ENCODE measurements at regions not wholly inside any gene's neighbourhood (a gene's known extent, or its start where the extent isn't known, plus 50 kb on each side); places are given as distances from the start of the nearest gene placed in this dataset.

DNA sequence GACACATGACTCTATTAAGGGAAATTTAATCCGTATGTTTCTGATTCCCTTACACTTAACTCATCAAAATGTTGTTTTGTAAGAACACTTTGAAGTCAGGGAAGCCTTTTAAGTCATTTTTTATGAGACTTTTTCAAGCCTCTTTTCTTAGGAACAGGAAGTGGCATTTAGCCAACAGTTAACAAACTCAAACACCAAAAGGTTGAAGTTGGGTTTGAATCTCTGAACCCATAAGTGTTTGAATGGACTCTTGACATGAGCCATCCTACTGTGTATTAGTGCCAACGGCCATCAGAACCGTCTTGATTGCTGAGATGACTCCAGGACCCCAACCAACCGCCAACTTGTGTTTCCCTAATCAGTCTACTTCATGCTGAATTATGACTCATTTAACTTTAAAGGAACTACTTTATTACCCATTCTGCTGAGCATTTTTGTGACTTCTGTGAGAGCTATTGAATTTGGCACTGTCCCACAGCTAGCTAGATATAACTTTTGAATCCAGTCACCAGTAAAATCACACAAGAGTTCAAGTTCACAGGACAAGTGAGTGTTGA, 209.1 kb upstream of the FAT1 start:
- peak; percentile 14 to 49 for DNase-seq (ENCODE audit: low read depth in 1 of 2, low spot score in 1 of 2)
- no peak for TF ChIP-seq CTCF (IDR thresholded peaks at IDR 0.05; ENCODE audit: low read depth, low read length)
- no peaks in the 10 kb centered on the region for H3K36me3 ChIP-seq
- H3K4me3 ChIP-seq = no peak overlapping the region
- H3K4me1 ChIP-seq (ENCODE audit: low read depth) = peaks cover 10% of the 10 kb centered on the region
- H3K27ac ChIP-seq = peak overlapping the region; percentile 36
- H3K27me3 ChIP-seq = no peaks in the 10 kb centered on the region
- no peaks in the 10 kb centered on the region for H3K9me3 ChIP-seq (ENCODE audit: low read depth)

GRCh38 chr4:186934244-186934643, 210.6 kb upstream of the FAT1 start:
- no peaks in the 10 kb centered on the region for H3K27me3 ChIP-seq
- no peak for TF ChIP-seq CTCF (IDR thresholded peaks at IDR 0.05; ENCODE audit: low read depth, low read length)
- no peaks in the 10 kb centered on the region for H3K36me3 ChIP-seq
- peaks cover 10% of the 10 kb centered on the region for H3K4me1 ChIP-seq (ENCODE audit: low read depth)
- no peak overlapping the region for H3K27ac ChIP-seq
- no peak for DNase-seq (ENCODE audit: low read depth in 1 of 2, low spot score in 1 of 2)
- no peak overlapping the region for H3K4me3 ChIP-seq
- H3K9me3 ChIP-seq (ENCODE audit: low read depth) = no peaks in the 10 kb centered on the region

GRCh38 chr4:186934841-186935443, 211.3 kb upstream of the FAT1 start:
- Histone ChIP-seq H3K36me3 (no peaks in the 10 kb centered on the region), H3K4me3 (no peak overlapping the region), H3K4me1 (ENCODE audit: low read depth) (peaks cover 10% of the 10 kb centered on the region), H3K27me3 (no peaks in the 10 kb centered on the region), H3K9me3 (ENCODE audit: low read depth) (no peaks in the 10 kb centered on the region), H3K27ac (no peak overlapping the region)
- TF ChIP-seq CTCF (IDR thresholded peaks at IDR 0.05; ENCODE audit: low read depth, low read length) = no peak
- DNase-seq (ENCODE audit: low read depth in 1 of 2, low spot score in 1 of 2) = no peak

DNA sequence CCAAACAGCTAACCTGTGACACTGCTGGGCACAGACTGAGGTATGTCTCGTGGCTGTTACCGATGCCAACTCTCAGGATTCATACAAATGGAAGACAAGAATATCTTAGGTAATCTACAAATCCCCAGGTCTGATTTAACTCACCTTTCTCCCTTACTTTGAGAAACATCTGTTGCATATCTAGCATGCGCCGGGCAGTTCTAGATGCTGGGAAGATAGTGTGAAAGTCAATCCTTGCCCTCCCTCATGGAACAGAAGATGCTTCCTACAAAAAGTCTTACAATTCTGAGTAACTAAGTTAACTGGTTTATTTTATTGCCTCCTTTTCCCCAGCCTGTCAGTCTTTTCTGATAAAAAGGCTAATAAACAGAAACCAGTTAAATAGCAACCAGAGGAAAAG, 212.2 kb upstream of the FAT1 start:
- peaks cover 10% of the 10 kb centered on the region for H3K4me1 ChIP-seq (ENCODE audit: low read depth)
- H3K27me3 ChIP-seq = no peaks in the 10 kb centered on the region
- H3K27ac ChIP-seq = no peak overlapping the region
- DNase-seq (ENCODE audit: low read depth in 1 of 2, low spot score in 1 of 2) = no peak
- no peak for TF ChIP-seq CTCF (IDR thresholded peaks at IDR 0.05; ENCODE audit: low read depth, low read length)
- H3K9me3 ChIP-seq (ENCODE audit: low read depth) = no peaks in the 10 kb centered on the region
- no peaks in the 10 kb centered on the region for H3K36me3 ChIP-seq
- no peak overlapping the region for H3K4me3 ChIP-seq

DNA sequence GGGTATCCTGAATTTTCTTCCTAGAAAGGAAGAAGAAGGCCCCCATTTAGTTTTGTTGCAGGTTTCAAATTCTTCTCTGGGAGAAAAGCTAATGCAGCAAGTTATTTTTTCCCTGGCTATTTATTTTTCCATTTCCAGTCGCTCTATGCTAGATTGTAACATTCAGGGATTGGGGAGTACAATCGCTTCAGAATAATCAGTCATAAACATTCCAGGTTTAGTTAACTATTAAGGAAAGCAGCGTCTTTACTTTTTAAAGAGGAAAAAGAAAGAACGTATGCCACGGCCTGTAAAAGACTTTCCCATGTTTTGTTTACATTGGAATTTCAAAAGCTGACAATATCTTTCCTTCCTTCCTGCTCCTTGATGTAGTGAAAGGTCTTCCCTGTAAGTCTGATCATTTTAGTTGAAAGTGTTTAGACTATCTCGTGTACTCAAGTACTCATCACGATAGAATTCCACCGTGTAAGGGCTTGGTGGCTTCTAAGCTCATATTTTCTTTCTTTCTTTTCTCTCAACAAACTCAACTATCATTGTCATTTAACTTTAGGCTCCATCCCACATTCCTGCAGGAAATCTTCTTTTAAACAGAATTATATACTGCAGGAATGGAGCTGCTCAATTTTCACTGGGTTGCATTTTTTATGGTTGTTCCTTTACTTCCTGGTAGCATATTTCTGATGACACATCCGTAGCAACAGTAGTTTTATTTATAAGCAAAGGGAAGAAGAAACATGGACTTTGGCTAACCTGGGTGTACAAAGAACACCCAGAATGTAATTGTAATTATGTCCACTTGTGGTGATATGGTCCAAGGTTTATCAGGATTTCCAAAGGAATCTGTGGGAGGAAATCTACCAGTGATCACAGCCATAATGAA, 213.1 kb upstream of the FAT1 start:
- peak in 1 of 2 donors; percentile 87 for DNase-seq (ENCODE audit: low read depth in 1 of 2, low spot score in 1 of 2)
- Histone ChIP-seq H3K27me3 (no peaks in the 10 kb centered on the region), H3K4me1 (ENCODE audit: low read depth) (peaks cover 10% of the 10 kb centered on the region), H3K27ac (no peak overlapping the region), H3K4me3 (no peak overlapping the region), H3K9me3 (ENCODE audit: low read depth) (no peaks in the 10 kb centered on the region), H3K36me3 (no peaks in the 10 kb centered on the region)
- TF ChIP-seq CTCF (IDR thresholded peaks at IDR 0.05; ENCODE audit: low read depth, low read length) = peak; percentile 18
